ENCODE measurements at regions not wholly inside any gene's neighbourhood (a gene's known extent, or its start where the extent isn't known, plus 50 kb on each side); places are given as distances from the start of the nearest gene placed in this dataset.
A peak's percentile ranks its signal among the peaks of the same experiment; 100 is the strongest.

GRCh38 chr1:229218612-229219025, 52.3 kb upstream of the RAB4A start:
- no peak overlapping the region for H3K4me3 ChIP-seq
- no peak overlapping the region for H3K4me2 ChIP-seq
- H3K9ac ChIP-seq: no peak overlapping the region
- H4K20me1 ChIP-seq: no peaks in the 10 kb centered on the region
- peaks cover 0 to 12% (median 3%) of the 10 kb centered on the region in 11 experiments; a peak in 3 of 22 replicates for H3K9me3 ChIP-seq (replicated peaks in 1 of 11)
- TF ChIP-seq Cebpa-rat (IDR thresholded peaks at IDR 0.05): no peak
- H3K36me3 ChIP-seq: no peaks in the 10 kb centered on the region
- no peaks in the 10 kb centered on the region for H3K27me3 ChIP-seq
- peaks cover 0 to 12% (median 0%) of the 10 kb centered on the region in 10 experiments; a peak in 6 of 20 replicates for H3K4me1 ChIP-seq
- H3K27ac ChIP-seq: no peak overlapping the region

GRCh38 chr1:229220163-229220846, 50.6 kb upstream of the RAB4A start:
- Histone ChIP-seq H3K4me1 (peaks cover 0 to 18% (median 0%) of the 10 kb centered on the region in 10 experiments; a peak in 6 of 20 replicates), H3K9me3 (replicated peaks in 1 of 11) (peaks cover 0 to 12% (median 3%) of the 10 kb centered on the region in 11 experiments; a peak in 3 of 22 replicates), H3K4me3 (no peak overlapping the region), H3K27me3 (no peaks in the 10 kb centered on the region), H3K9ac (no peak overlapping the region), H3K4me2 (no peak overlapping the region), H3K36me3 (no peaks in the 10 kb centered on the region), H4K20me1 (no peaks in the 10 kb centered on the region), H3K27ac (no peak overlapping the region)
- TF ChIP-seq Cebpa-rat (IDR thresholded peaks at IDR 0.05): no peak

GRCh38 chr1:229221106-229222019, 49.5 kb upstream of the RAB4A start:
- no peak overlapping the region for H3K9ac ChIP-seq
- TF ChIP-seq Cebpa-rat (IDR thresholded peaks at IDR 0.05): no peak
- H3K36me3 ChIP-seq: no peaks in the 10 kb centered on the region
- peaks cover 0 to 28% (median 0%) of the 10 kb centered on the region in 10 experiments; a peak in 6 of 20 replicates for H3K4me1 ChIP-seq
- peak overlapping the region in 4 of 11 experiments; percentile 3 to 61 (median 38); a peak in 6 of 22 replicates for H3K4me2 ChIP-seq
- no peaks in the 10 kb centered on the region for H4K20me1 ChIP-seq
- H3K27ac ChIP-seq: no peak overlapping the region; a peak in 1 of 22 replicates
- H3K4me3 ChIP-seq: no peak overlapping the region
- H3K27me3 ChIP-seq: no peaks in the 10 kb centered on the region
- peaks cover 0 to 12% (median 3%) of the 10 kb centered on the region in 11 experiments; a peak in 3 of 22 replicates for H3K9me3 ChIP-seq (replicated peaks in 1 of 11)
